ENCODE measurements at regions not wholly inside any gene's neighbourhood (a gene's known extent, or its start where the extent isn't known, plus 50 kb on each side); places are given as distances from the start of the nearest gene placed in this dataset.

DNA sequence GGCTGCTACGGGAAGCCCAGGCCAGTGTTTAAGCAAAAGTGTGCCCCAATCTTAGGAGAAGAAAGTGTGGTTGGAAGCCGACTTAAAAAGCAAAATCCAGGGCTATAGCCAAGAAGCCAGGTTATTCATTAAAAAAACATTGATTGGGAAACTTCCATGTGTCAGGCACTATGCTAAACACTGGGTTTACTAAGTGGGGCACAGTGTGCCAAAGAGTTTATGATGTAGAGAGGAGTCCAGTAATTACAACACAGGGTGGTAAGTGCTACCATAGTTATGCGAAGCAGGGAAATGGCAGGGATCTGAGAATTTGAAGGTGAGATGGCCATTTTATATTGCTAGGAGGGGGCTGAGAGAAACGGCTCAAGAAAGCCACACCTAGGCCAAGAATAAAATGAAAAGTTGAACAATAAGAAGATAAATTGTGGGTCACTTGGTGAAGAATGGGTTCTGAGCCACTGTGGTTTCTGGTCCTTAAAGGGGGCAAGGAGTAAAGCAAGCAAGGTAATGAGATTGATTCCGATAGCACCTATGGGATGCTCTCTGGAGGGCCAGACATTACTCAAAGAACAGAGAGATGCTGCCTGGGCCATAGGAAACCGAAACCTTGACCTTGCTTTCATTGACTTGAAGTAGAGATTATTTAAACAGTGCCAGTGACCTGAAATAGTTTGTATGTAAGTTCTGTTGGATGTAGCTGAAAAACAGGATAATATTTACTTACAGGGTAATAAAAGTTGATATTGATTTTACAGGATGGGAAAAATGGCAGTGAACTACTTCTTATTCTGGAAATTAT, 177.8 kb downstream of the GIPC2 start:
- peak; percentile 34 for DNase-seq (ENCODE audit: low read depth)

DNA sequence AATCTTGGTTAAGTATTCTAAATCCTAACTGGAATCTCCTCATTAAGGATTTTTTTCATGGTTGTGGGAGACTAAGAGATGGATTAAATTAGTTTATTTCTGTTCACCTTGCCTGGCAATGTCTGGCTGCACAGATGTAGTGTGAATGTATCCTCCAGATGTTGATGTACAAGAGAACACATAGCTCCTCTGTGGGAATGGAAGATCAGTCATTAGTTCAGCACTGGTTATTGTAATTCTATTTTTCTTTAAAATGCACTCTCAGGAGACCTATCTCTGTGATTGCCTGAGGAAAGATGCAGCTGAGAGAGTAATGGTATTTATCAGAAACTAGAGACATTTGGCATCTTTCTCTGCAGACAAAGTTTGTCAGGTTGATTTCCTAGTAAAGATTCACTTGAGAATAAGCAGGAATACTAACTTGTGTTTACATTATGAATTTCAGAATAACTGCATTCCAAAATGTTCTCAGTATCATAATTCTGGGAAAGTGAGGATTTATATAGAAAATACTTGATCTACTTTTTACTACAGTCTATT, 178.6 kb downstream of the GIPC2 start:
- Histone ChIP-seq H3K36me3 (ENCODE audit: control insufficient read depth, insufficient read depth, low read length) (no peaks in the 10 kb centered on the region), H3K4me3 (ENCODE audit: low read depth, low read length) (no peak overlapping the region), H3K27me3 (ENCODE audit: control insufficient read depth, insufficient read depth, low read length) (no peaks in the 10 kb centered on the region)
- DNase-seq (ENCODE audit: low read depth): no peak
- TF ChIP-seq, protein P1, sequence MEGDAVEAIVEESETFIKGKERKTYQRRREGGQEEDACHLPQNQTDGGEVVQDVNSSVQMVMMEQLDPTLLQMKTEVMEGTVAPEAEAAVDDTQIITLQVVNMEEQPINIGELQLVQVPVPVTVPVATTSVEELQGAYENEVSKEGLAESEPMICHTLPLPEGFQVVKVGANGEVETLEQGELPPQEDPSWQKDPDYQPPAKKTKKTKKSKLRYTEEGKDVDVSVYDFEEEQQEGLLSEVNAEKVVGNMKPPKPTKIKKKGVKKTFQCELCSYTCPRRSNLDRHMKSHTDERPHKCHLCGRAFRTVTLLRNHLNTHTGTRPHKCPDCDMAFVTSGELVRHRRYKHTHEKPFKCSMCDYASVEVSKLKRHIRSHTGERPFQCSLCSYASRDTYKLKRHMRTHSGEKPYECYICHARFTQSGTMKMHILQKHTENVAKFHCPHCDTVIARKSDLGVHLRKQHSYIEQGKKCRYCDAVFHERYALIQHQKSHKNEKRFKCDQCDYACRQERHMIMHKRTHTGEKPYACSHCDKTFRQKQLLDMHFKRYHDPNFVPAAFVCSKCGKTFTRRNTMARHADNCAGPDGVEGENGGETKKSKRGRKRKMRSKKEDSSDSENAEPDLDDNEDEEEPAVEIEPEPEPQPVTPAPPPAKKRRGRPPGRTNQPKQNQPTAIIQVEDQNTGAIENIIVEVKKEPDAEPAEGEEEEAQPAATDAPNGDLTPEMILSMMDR (IDR thresholded peaks at IDR 0.05; ENCODE audit: insufficient read depth, low read length, poor library complexity, severe bottlenecking): no peak

More for the DNA sequence above, 177.8 kb downstream of the GIPC2 start:
- Histone ChIP-seq H3K4me3 (ENCODE audit: low read depth, low read length) (no peak overlapping the region), H3K36me3 (ENCODE audit: control insufficient read depth, insufficient read depth, low read length) (no peaks in the 10 kb centered on the region), H3K27me3 (ENCODE audit: control insufficient read depth, insufficient read depth, low read length) (no peaks in the 10 kb centered on the region)
- TF ChIP-seq, protein P1 (IDR thresholded peaks at IDR 0.05; ENCODE audit: insufficient read depth, low read length, poor library complexity, severe bottlenecking): no peak

DNA sequence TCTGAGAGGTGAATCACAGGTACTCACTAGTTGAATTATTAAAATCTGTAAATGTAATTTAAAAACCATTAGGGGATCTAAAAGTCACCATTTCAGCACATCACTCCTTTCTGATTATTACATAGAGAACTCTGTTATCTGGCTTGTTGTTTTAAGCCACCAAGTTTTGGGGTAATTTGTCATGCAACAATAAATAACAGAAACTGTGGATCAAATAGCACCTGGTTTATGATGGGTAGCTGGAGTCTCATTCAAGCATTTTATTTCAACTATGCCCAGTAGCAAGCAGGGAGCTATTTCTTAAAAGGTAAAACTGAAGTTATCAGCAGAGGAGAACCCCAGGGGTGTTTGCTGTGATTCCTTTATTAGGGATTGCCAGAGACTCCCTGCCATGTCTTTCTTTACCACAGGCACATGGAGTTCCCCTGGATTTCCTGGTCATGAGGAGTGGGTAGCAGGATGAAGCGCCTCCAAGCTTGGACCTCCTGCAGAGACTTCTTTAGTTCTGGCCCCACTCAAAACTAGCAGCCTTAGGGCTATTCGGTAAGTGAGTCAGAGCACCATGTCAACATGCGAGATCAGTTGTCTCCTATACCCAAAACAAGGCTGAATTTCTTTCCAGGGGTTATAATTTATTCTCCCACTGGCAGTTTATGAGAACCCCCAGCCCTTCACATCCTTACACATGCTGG, 179.2 kb downstream of the GIPC2 start:
- DNase-seq (ENCODE audit: low read depth): no peak
- Histone ChIP-seq H3K27me3 (ENCODE audit: control insufficient read depth, insufficient read depth, low read length) (no peaks in the 10 kb centered on the region), H3K4me3 (ENCODE audit: low read depth, low read length) (no peak overlapping the region), H3K36me3 (ENCODE audit: control insufficient read depth, insufficient read depth, low read length) (no peaks in the 10 kb centered on the region)
- TF ChIP-seq, protein P1 (IDR thresholded peaks at IDR 0.05; ENCODE audit: insufficient read depth, low read length, poor library complexity, severe bottlenecking): no peak

DNA sequence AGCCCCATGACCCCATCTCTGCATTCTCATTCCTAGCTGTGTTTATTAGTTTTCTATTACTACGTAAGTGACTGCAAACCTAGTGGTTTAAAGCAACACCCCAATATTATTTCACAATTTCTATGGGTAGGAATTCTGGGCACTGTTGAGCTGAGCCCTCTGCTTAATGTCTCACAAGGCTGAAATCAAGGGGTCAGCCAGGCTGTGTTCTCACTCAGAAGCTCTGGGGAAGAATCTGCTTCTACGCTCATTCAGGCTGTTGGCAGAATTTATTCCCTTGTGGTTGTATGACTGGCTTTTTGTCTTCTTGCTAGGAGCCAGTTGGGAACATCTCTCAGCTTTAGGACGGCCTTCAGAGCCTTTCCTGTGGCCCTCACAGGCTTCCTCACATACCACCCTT, 181.0 kb downstream of the GIPC2 start:
- no peak for DNase-seq (ENCODE audit: low read depth)
- Histone ChIP-seq H3K36me3 (ENCODE audit: control insufficient read depth, insufficient read depth, low read length) (no peaks in the 10 kb centered on the region), H3K27me3 (ENCODE audit: control insufficient read depth, insufficient read depth, low read length) (no peaks in the 10 kb centered on the region), H3K4me3 (ENCODE audit: low read depth, low read length) (no peak overlapping the region)
- TF ChIP-seq, protein P1 (IDR thresholded peaks at IDR 0.05; ENCODE audit: insufficient read depth, low read length, poor library complexity, severe bottlenecking): no peak

DNA sequence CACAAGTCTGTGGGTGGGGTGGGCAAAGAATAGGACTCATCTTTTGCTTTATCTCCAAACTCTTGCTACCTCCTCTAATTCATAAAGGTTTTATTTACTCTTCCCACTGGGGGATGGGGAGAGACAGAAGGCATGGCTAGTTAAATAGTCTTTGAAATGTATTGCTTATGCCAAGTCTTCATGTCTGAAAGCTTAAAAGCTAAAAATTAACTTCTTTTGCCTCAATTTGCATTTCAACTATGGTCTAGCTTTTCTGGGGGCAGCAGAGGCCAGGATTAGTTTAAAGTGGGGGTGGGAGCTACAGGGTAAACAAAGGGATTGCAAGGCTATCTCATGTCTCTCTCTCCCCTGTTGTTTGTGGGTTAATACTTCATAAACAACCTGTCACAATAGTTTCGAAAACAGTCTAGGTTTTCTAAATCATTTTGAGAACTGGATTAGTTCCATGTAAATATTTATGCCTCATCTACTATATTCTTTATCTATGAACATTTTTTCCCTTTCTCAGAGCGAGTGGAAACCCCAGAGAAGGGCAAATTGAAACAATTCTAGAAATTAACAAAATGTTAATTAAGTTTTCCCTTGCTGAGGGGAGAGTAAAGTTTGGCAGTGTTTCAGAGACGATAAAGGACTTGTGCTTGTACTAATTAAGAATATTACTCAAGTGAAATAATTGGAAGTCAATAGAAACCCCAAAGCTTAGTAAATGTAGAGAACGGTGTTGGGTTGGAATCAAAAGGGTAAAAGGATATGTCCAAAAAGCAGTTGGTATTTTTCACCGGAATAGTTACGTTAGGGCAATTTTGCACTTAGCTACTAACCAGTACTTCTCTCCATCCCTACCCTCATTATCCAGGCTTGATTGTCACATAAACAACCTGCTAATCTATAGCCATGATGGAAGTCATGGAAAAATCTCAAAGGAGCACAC, 182.2 kb downstream of the GIPC2 start:
- Histone ChIP-seq H3K36me3 (ENCODE audit: control insufficient read depth, insufficient read depth, low read length) (no peaks in the 10 kb centered on the region), H3K27me3 (ENCODE audit: control insufficient read depth, insufficient read depth, low read length) (no peaks in the 10 kb centered on the region), H3K4me3 (ENCODE audit: low read depth, low read length) (no peak overlapping the region)
- no peak for DNase-seq (ENCODE audit: low read depth)
- TF ChIP-seq, protein P1 (IDR thresholded peaks at IDR 0.05; ENCODE audit: insufficient read depth, low read length, poor library complexity, severe bottlenecking): no peak
